Progenitor cell of endocrine pancreas (in vitro differentiated cells): ENCODE measurements at regions not wholly inside any gene's neighbourhood (a gene's known extent, or its start where the extent isn't known, plus 50 kb on each side); places are given as distances from the start of the nearest gene placed in this dataset.

Experiments used
- DNase-seq: peaks from one replicate; pipeline ENCODE4 v3.0.0; 2021; ENCODE audit warnings: low spot score; ENCODE audit not compliant: unreplicated experiment
- H3K27ac Mint-ChIP-seq: 2 replicates; pipeline ENCODE4 v1.8.0; 2021; ENCODE audit warnings: mild to moderate bottlenecking, moderate library complexity, mixed read lengths
- H3K27me3 Mint-ChIP-seq: 2 replicates; pipeline ENCODE4 v1.8.0; 2021; ENCODE audit warnings: mixed read lengths
- H3K36me3 Mint-ChIP-seq: 2 replicates; pipeline ENCODE4 v1.8.0; 2022; ENCODE audit warnings: mixed read lengths; ENCODE audit not compliant: insufficient read depth
- H3K4me1 Mint-ChIP-seq: 2 replicates; pipeline ENCODE4 v1.8.0; 2021; ENCODE audit warnings: low read depth, mixed read lengths
- H3K4me3 Mint-ChIP-seq: 2 replicates; pipeline ENCODE4 v1.8.0; 2021; ENCODE audit warnings: low read depth, mild to moderate bottlenecking, moderate library complexity, mixed read lengths
- H3K9me3 Mint-ChIP-seq: 2 replicates; pipeline ENCODE4 v1.8.0; 2021; ENCODE audit warnings: low read depth, mixed read lengths
- TF ChIP-seq, protein P1 (sequence below): fragments of 200-600 bp; sonication (generic); IDR thresholded peaks from one replicate; pipeline ENCODE4 v1.5.0; 2021; ENCODE audit warnings: antibody characterized with exemption, mild to moderate bottlenecking; ENCODE audit not compliant: unreplicated experiment

GRCh38 chr3:73120710-73121109 lies 59.3 kb downstream of the EBLN2 start:
- no peak overlapping the region for H3K27ac Mint-ChIP-seq

GRCh38 chr3:73121669-73122331 lies 60.3 kb downstream of the EBLN2 start:
- Mint-ChIP-seq H3K27me3 (no peaks in the 10 kb centered on the region), H3K4me3 (no peak overlapping the region), H3K36me3 (no peaks in the 10 kb centered on the region), H3K27ac (no peak overlapping the region), H3K4me1 (no peaks in the 10 kb centered on the region), H3K9me3 (no peaks in the 10 kb centered on the region)
- TF ChIP-seq, protein P1, sequence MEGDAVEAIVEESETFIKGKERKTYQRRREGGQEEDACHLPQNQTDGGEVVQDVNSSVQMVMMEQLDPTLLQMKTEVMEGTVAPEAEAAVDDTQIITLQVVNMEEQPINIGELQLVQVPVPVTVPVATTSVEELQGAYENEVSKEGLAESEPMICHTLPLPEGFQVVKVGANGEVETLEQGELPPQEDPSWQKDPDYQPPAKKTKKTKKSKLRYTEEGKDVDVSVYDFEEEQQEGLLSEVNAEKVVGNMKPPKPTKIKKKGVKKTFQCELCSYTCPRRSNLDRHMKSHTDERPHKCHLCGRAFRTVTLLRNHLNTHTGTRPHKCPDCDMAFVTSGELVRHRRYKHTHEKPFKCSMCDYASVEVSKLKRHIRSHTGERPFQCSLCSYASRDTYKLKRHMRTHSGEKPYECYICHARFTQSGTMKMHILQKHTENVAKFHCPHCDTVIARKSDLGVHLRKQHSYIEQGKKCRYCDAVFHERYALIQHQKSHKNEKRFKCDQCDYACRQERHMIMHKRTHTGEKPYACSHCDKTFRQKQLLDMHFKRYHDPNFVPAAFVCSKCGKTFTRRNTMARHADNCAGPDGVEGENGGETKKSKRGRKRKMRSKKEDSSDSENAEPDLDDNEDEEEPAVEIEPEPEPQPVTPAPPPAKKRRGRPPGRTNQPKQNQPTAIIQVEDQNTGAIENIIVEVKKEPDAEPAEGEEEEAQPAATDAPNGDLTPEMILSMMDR = no peak
- no peak for DNase-seq

More at GRCh38 chr3:73120710-73121109, 59.3 kb downstream of the EBLN2 start:
- H3K36me3 Mint-ChIP-seq = no peaks in the 10 kb centered on the region
- no peaks in the 10 kb centered on the region for H3K27me3 Mint-ChIP-seq
- H3K9me3 Mint-ChIP-seq = no peaks in the 10 kb centered on the region
- DNase-seq = no peak
- H3K4me3 Mint-ChIP-seq = no peak overlapping the region
- no peaks in the 10 kb centered on the region for H3K4me1 Mint-ChIP-seq
- TF ChIP-seq, protein P1 = no peak

DNA sequence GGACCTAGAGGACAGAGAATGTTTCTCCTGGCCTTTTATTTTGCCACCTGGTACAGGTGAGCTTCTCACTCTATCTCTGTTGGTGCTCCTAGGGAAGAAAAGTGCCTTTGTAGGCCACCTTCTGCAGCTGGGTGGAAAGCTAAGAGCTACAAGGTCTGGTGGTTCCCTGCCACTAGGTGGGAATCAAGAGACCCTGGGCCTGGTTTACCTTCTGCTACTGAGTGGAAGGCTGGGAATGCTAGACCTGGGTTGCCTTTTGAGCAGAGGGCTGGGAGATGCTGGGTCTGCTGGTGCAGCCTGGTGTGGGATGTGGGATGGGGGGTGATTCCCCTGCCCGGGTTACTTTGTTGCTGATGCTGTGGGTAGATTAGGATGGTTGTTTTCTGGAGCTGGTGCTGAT lies 72.6 kb downstream of the EBLN2 start:
- no peak for DNase-seq
- Mint-ChIP-seq H3K27ac (no peak overlapping the region), H3K9me3 (no peaks in the 10 kb centered on the region), H3K27me3 (no peaks in the 10 kb centered on the region), H3K4me3 (no peak overlapping the region), H3K36me3 (no peaks in the 10 kb centered on the region), H3K4me1 (no peaks in the 10 kb centered on the region)
- TF ChIP-seq, protein P1 = no peak

- no peak for DNase-seq
- Mint-ChIP-seq H3K9me3 (no peaks in the 10 kb centered on the region), H3K27ac (no peak overlapping the region), H3K4me1 (no peaks in the 10 kb centered on the region), H3K27me3 (no peaks in the 10 kb centered on the region), H3K4me3 (no peak overlapping the region), H3K36me3 (no peaks in the 10 kb centered on the region)
- TF ChIP-seq, protein P1 = no peak
Measured at GRCh38 chr3:73136941-73137340, 75.5 kb downstream of the EBLN2 start.

GRCh38 chr3:73137736-73138403 lies 76.4 kb downstream of the EBLN2 start:
- Mint-ChIP-seq H3K9me3 (no peaks in the 10 kb centered on the region), H3K4me1 (no peaks in the 10 kb centered on the region), H3K4me3 (no peak overlapping the region), H3K27me3 (peaks cover 2% of the 10 kb centered on the region), H3K36me3 (no peaks in the 10 kb centered on the region), H3K27ac (no peak overlapping the region)
- no peak for DNase-seq
- TF ChIP-seq, protein P1 = no peak
